HG02938 (cell line): ENCODE measurements at regions not wholly inside any gene's neighbourhood (a gene's known extent, or its start where the extent isn't known, plus 50 kb on each side); places are given as distances from the start of the nearest gene placed in this dataset.
A peak's percentile ranks its signal among the peaks of the same experiment; 100 is the strongest.

ENCODE experiments used
- ATAC-seq: cut with Tn5 transposase; IDR thresholded peaks from one replicate; pipeline ENCODE4 v1.9.1; 2021; ENCODE audit warnings: mild to moderate bottlenecking, moderate library complexity; ENCODE audit not compliant: unreplicated experiment

GRCh38 chr17:33750943-33751701, 458.0 kb upstream of the ASIC2 start:
- peak; percentile 47 for ATAC-seq

GRCh38 chr17:33751702-33752065, 458.6 kb upstream of the ASIC2 start:
- no peak for ATAC-seq

GRCh38 chr17:33753452-33753851, 460.4 kb upstream of the ASIC2 start:
- no peak for ATAC-seq

GRCh38 chr17:33756021-33756420, 462.9 kb upstream of the ASIC2 start:
- no peak for ATAC-seq

GRCh38 chr17:33765871-33766270, 472.8 kb upstream of the ASIC2 start:
- no peak for ATAC-seq

- ATAC-seq: no peak
These were observed 473.6 kb upstream of the ASIC2 start for GRCh38 chr17:33766721-33767120.

GRCh38 chr17:33769066-33769465, 476.0 kb upstream of the ASIC2 start:
- ATAC-seq: no peak

GRCh38 chr17:33776304-33776703, 478.8 kb upstream of the CCL2 start:
- no peak for ATAC-seq

- no peak for ATAC-seq
These were observed 478.2 kb upstream of the CCL2 start for GRCh38 chr17:33776903-33777302.

- no peak for ATAC-seq
These were observed 477.4 kb upstream of the CCL2 start for GRCh38 chr17:33777674-33778073.

GRCh38 chr17:33778505-33779233, 476.4 kb upstream of the CCL2 start:
- no peak for ATAC-seq

GRCh38 chr17:33779234-33779591, 475.9 kb upstream of the CCL2 start:
- ATAC-seq: no peak

GRCh38 chr17:33785281-33785680, 469.8 kb upstream of the CCL2 start:
- no peak for ATAC-seq

GRCh38 chr17:33786478-33786877, 468.6 kb upstream of the CCL2 start:
- ATAC-seq: no peak

- no peak for ATAC-seq
These were observed 465.4 kb upstream of the CCL2 start for GRCh38 chr17:33789658-33790057.

GRCh38 chr17:33797181-33797580, 457.9 kb upstream of the CCL2 start:
- ATAC-seq: no peak

- no peak for ATAC-seq
These were observed 456.8 kb upstream of the CCL2 start for GRCh38 chr17:33798308-33798707.

GRCh38 chr17:33802349-33803198, 452.5 kb upstream of the CCL2 start:
- ATAC-seq: no peak

GRCh38 chr17:33803199-33803685, 451.8 kb upstream of the CCL2 start:
- ATAC-seq: no peak

- no peak for ATAC-seq
These were observed 451.4 kb upstream of the CCL2 start for GRCh38 chr17:33803686-33804085.

GRCh38 chr17:33804401-33804800, 450.7 kb upstream of the CCL2 start:
- no peak for ATAC-seq
